Heart left ventricle (tissue), 13 donors: ENCODE measurements at regions not wholly inside any gene's neighbourhood (a gene's known extent, or its start where the extent isn't known, plus 50 kb on each side); places are given as distances from the start of the nearest gene placed in this dataset.

Experiments used
- POLR2A ChIP-seq, 2 donors: fragments of 450-650 bp; IDR thresholded peaks; one replicate each; pipeline ENCODE4 v1.6.1; 2017; ENCODE audit warnings: antibody characterized with exemption in 2 of 2, mild to moderate bottlenecking in 2 of 2, moderate library complexity in 2 of 2
- TF ChIP-seq, protein P1 (sequence below), 12 donors: fragments of 200-600 bp; sonication (generic) in 4 of 12; IDR thresholded peaks; one replicate each; pipeline versions ENCODE4 v1.5.0 to v1.8.0; 2018 to 2022; ENCODE audit warnings: antibody characterized with exemption in 12 of 12, mild to moderate bottlenecking in 5 of 12
- donor health status: ischemic (EF 13 %, LVEDD 7.1; RV severe dilation, severe dysfunction).
- donor health status: DM: no; HTN: yes; CAD: no.
- donor health status: DM: no; HTN: no; CAD: no.
- donor health status: ischemic (EF 25% LVEDD 6.9; RV normal size, moderate dysfunction).
- donor health status: ischemic (EF 25% LVEDD 5.7; RV mildly dilated, moderate dysfunction).
- donor health status: ischemic (EF 35%, LVEDD 5.7; RV mildly dilated, moderate dysfunction).
- donor health status: nonischemic (EF 11% LVEDD 7.7; RV severe dilation, severe dysfunction).
- donor health status: DM: yes; HTN: yes; CAD: no.
- donor health status: PGD.
- donor health status: ischemic (EF 29% LVEDD 5.4; RV normal size, mild dysfunction).
- donor health status: nonischemic (EF 23%, LVEDD 6.1; RV moderate dilation, normal function).

DNA sequence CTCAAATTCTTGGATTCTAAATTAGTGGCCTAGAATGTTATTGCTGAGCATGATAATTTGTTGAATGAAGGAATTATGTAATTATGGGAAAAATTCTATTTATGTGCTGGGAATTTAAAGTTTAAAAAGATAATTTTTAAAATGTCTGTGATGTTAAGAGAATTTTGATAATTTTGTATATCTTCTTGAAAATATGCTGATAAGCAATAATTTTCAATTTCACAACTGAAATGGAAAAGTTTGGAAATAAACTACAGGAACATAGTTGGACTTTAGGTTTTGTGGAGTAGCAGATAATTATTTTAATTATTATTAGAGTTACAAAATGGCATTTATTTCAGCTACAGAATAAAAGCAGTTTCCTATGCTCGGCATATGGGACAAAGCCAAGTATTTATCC is 268.5 kb upstream of the TPK1 start:
- TF ChIP-seq, protein P1, sequence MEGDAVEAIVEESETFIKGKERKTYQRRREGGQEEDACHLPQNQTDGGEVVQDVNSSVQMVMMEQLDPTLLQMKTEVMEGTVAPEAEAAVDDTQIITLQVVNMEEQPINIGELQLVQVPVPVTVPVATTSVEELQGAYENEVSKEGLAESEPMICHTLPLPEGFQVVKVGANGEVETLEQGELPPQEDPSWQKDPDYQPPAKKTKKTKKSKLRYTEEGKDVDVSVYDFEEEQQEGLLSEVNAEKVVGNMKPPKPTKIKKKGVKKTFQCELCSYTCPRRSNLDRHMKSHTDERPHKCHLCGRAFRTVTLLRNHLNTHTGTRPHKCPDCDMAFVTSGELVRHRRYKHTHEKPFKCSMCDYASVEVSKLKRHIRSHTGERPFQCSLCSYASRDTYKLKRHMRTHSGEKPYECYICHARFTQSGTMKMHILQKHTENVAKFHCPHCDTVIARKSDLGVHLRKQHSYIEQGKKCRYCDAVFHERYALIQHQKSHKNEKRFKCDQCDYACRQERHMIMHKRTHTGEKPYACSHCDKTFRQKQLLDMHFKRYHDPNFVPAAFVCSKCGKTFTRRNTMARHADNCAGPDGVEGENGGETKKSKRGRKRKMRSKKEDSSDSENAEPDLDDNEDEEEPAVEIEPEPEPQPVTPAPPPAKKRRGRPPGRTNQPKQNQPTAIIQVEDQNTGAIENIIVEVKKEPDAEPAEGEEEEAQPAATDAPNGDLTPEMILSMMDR (IDR thresholded peaks at IDR 0.05), result no peak
- TF ChIP-seq POLR2A (IDR thresholded peaks at IDR 0.05), result no peak
